ENCODE measurements at regions not wholly inside any gene's neighbourhood (a gene's known extent, or its start where the extent isn't known, plus 50 kb on each side); places are given as distances from the start of the nearest gene placed in this dataset.
"Not testable (repeated sequence)": the region's sequence is repeated elsewhere in the genome, so short reads cannot be mapped to it uniquely, and the experiment has no call there.

DNA sequence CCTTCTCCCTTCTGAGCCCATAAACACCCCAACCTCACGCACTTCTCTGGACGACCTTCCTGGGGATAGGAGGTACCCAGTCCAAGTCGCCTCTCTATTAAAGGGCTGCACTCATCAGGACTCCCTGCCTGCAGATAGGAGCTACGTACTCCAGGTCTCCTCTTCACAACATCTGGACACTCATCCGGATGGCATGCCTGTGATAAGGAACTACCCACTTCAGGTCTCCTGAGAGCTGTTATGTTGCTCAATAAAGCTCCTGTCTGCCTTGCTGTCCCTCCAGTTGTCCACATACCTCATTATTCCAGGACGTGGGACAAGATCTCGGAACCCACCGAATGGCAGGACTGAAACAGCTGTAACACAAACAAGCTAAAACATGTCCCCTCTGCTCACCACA lies 548.0 kb downstream of the TBC1D32 start:
- DNase-seq = no peak

DNA sequence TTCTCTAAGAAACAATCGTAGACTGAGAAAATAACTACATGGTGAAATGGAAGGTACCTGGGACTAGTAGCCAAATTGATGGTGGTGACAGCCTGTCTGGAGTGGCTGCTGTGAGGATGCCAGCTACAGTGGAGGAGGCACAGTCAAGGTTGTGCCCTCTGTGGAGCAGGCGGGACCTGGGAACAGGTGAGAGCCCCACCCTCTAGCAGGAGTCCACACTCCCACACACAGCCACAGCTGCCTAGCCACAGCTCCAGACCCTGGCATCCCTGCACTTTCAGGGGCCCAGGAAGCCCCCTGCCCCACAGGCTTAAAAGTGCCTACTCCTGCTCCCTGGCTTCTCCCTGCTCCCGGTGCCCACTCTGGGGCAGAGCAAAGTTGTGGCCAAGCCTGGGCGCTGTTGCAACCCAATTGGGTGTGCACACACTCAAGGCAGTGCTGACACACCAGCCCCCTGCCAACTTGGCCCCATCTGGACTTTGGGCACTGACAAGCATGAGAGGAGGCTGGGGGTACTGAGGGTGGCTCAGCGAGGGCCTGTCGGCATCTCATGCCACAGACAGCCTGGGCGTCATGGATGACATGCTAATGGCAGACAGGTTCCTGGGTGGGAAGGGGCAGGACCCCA lies 548.7 kb downstream of the TBC1D32 start:
- no peak for DNase-seq

DNA sequence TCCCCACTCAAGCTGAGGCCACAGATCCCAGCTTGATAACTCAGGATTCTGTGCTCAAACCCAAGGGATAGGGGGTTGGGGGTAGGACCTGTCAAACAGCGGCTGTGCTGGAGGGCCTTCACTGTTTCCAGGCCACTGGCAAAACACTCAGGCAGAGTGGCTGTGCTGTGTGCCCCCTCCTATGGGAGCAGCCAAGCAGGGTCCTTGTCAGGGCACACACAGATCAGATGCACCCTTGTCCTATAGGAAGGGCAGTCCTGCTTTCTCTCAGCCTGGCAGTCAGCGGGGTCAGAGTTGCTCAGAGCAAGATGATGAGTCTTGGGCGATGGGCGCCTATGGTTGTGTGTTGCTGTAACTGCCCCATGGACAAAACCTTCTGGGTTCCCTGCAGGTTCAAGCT lies 554.8 kb downstream of the TBC1D32 start:
- DNase-seq = no peak

DNA sequence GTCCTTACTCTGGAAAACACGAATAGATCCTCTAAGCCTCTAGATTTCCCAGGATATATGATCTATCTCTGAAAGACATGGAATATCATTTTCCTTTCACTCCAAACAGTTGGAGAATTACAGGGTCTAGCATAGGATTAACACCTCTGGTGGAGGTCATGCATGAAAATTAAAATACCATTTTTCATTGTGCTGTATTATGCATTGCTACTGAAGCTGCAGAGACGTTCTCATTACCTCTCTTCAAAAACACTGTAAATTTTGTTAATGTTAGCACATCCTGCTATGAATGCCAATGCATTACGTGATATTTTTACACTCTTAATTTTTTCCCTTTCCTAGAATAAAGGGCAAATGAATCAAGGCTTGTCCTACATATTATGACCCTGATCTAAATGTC lies 558.6 kb downstream of the TBC1D32 start:
- DNase-seq = no peak

DNA sequence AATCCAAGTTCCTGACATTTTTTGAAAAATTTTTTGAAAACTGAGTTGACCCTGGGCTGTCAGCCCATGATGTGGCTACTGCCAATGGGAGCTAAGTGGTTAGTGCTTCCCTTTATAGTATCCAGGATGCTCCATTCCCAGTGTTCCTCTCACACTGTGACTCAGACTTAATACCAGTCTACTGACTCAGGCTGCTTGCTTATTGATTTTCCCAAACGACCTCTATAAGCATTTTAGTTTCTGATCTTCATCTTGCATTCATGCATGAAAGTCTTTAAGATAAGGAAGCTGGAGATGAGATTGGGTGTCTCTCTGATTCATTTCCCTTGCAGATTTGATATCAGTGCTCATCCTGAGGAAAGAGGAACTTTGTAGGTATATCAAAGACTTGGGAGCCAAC lies 560.0 kb downstream of the TBC1D32 start:
- no peak for DNase-seq

DNA sequence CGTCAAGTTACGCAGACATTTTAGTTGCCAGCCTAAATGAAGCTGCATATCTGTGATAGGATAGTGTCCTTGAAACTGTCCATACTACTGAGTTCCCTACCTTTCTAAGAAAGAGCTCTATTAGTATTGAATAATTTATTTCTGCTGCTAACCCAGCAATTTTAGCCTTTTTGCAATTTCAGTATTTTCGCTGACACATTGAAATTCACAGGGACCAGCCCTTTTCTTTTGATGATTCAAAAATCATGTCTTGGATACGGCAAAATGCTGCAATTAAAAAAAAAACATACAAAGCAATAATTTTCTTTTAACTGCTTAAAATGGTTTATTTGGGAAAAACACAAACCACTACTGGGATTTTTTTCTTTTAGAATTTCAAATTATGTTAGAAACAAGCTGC lies 563.3 kb downstream of the TBC1D32 start:
- DNase-seq = no peak

DNA sequence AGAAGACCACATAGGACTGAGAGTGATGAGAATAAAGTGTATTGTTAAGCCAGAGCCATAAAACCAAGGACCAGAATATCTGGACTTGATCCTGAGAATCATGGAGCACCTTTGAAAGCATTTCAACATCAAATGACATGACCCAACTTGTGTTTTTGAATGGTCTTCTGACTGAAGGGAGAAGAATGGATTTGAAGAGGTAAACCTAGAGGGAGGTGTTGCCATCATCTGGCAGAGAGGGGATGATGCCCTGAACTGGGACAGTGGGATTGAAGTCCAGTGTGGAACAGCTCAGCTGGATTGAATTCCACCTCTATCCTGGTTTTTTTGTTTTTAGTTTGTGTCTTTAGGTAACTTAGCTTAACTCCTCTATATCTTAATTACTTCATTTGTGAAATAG lies 570.0 kb downstream of the TBC1D32 start:
- DNase-seq = no peak

DNA sequence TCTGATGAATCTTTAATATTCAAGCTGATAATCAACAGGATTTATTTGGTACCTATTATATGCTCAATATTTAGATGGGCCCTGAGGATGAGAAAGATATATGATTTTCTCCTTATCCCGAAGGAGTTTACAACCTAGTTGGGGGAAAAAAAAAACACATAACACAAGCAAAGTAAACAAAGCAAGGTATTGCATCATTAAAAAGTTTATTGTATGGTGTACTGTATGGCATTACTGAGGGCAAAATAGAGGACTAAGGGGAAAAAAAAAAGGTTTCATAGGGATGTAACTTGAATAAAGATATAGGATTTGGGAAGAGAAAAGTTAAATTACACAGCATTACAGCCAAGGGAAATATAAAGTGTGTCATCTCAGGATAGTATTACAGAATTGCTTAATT lies 574.7 kb downstream of the TBC1D32 start:
- no peak for DNase-seq

DNA sequence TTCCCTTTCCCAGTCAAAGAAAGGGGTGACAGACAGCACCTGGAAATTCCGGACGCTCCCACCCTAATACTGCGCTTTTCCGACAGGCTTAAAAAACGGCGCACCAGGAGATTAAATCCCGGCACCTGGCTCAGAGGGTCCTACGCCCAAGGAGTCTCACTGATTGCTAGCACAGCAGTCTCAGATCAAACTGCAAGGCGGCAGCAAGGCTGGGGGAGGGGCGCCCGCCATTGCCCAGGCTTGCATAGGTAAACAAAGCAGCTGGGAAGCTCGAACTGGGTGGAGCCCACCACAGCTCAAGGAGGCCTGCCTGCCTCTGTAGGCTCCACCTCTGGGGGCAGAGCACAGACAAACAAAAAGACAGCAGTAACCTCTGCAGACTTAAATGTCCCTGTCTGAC lies 585.7 kb downstream of the TBC1D32 start:
- DNase-seq = not testable (repeated sequence)

DNA sequence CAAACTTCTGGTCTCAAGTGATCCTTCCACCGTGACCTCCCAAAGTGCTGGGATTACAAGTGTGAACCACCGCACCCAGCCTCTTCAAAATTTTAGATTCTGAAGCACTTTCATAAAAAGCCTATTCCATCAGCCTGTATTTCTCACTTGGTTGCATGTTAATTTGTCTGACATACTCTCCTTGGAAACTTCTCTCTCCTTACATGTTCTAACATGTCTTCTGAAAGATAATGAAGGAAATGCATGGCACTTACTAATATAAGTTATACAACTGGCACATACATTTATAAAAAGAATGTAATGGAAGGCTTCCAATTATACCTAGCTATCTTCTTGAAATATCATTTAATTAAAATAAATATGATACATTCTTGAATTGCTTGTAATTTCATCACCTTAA lies 597.5 kb downstream of the TBC1D32 start:
- DNase-seq = no peak

DNA sequence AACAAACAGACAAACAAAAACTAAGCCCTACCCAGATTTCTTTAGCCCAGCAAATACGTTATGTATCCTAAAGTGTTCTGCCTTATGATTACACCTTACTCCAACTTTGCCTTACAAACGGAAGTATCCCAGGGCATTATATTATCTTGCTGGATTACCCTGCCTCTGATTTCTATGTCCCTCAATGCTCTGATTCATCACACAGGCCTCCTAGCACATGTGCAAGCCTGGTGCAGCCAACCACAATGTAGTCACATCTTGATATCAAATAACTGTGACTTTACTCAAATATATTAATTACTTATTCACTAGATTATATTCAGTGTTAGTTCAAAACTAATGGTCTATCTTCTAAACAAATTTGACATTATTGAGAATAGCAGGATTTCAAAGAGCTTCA lies 598.6 kb downstream of the TBC1D32 start:
- DNase-seq = no peak

DNA sequence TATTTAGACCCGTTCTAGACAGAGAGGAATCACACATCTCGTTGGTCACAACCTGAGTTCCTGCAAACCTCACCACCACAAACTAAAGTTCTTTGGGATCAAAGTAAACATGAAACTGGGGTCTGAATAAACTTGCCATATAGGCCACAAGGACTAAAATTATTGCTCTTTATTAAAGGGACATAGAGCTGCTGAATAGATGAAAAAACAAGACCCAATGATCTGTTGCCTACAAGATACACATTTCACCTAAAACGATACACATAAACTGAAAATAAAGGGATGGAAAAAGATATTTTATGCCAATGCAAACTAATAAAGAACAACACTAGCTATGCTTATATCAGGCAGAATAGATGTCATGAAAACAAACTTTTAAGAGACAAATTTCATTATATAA lies 623.0 kb downstream of the TBC1D32 start:
- no peak for DNase-seq

DNA sequence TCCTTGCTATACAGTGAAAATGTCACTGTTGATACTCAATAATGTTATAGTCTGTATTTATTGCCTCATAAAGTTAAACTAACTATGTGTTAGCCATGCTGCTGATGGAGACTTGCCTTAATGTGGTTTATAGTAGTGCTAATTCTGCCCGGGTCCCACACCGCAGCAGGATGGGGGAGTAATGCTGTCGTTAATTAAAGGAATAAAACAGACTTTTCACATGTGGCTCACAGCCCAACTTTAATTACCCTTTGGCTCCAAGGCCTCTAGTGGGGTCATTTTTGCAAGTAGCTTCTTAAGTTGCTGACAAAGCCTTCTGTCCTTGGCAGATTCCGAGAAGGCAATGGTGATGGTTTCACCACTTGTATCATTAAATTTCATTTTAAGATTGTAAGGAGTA lies 634.3 kb downstream of the TBC1D32 start:
- no peak for DNase-seq

DNA sequence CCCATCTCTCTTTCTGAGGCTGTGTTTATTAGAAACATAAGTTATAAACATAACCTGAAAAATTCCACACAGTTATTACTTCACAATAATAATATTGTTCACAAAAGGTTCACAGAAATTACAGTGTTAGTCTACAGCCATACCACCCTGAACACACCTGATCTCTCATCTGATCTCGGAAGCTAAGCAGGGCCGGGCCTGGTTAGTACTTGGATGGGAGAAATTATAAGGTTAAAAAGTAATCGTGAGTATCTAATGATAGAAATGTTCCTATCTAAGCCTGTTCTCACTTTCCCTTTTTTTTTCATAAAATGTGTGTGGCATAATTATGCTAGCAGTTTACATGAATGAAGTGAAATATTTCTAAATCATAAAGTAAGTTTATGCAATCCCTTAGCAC lies 647.8 kb downstream of the TBC1D32 start:
- no peak for DNase-seq

DNA sequence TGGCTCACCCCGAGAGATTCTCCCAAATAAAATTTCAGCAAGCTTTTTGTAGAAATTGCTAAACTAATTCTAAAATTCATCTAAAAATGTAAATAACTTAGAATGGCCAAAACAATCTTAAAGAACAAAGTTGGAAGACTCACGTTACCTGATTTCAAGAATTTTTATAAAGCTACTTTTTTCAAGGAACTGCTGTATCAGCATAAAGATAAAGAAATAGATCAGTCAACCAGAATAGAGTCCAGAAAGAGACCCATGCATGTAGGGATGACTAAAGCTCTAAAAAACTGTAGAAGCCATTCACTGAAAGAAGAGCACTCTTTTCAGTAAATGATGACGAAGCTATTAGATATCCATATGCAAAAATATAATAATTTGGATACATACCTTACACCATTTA lies 652.1 kb downstream of the TBC1D32 start:
- no peak for DNase-seq

DNA sequence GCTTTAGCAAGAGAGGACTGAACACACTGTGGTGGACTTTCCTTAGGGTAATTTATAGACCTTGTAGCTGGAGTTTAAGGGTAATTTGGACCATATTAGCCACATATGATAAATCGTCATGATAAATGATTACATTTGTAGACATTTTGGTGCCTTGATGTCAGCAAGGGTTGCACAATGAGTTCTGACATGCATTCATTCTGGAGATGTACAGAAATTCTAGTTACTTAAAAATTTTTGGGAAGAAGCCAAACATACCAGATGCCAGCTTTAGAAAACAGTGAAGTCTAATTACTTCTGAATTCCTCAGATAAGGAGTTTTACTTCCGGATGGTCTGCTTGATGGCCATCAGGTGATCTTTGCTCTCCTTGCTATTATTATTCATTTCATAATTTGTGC lies 653.1 kb downstream of the TBC1D32 start:
- DNase-seq = no peak

DNA sequence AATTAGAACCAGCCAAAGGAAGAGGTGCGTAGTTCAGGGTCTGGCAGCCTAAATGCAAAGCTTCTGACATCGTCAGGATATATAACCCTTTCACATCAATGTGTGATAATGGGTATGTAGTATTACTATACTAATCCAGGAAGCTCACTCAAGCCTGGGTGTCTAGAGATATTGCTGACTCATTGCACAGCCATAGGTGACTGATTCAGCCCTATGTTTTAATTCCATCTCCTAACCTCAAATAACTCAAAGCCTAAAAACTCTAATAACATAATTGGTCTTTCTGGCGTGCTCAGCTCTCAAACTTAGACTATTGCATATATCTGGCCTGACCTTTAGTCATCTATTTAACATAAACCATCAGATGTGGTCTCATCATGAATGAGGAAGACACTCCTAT lies 658.4 kb downstream of the TBC1D32 start:
- DNase-seq = no peak

DNA sequence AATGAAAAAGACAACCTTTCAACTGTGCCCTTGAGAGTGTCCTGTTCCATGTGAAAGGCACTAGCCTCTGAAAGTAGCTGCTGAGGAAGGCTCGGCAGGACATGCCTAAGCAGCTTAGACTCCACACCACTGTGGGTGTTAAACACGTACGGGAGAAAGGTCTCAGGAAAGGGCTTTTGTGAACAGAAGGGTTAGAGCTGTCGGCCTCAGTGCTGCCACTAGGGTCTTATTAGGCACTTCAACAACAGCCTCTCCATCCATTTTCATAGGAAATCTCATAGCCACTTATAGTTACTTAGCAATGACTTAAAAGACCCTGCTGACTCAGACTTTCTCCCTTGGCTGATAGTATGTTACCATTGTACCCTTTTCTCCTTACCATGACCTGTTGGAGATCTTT lies 662.8 kb downstream of the TBC1D32 start:
- no peak for DNase-seq

DNA sequence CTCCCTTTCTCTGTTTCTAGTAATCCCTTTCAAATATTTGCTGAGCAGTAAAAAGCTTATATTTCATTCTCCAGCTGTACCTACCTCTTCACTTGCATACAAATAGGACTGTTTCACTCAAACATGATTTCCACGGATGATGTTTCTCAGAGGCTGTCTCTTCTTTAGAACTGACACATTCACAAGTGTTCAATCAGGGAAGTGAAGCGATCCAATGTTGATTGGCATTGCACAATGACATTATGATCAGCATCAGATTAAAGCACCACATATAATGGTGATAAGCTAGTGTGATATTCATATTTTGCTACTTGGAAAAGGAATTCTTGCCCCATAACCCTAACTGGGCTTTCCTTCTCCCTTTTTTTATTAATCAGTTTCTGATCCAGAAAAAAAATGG lies 681.8 kb downstream of the TBC1D32 start:
- DNase-seq = no peak

DNA sequence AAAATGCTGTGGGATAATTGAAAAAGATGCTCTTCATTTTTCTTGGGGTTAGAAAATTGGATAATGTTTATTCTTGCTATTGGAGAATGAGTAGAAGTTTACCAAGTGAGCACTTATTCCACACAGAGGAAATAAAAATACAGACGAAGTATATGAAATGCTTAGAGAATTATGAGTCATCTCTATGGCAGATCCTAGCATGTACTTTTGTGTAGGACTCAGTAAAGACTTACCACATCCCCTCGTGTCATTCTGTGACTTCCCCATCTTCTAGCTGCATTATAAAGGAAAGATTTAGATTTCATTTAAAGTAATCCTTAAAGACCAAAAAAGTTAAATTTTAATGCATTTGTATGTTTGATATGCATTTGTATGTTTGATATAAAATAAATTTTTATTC lies 685.6 kb downstream of the TBC1D32 start:
- no peak for DNase-seq

DNA sequence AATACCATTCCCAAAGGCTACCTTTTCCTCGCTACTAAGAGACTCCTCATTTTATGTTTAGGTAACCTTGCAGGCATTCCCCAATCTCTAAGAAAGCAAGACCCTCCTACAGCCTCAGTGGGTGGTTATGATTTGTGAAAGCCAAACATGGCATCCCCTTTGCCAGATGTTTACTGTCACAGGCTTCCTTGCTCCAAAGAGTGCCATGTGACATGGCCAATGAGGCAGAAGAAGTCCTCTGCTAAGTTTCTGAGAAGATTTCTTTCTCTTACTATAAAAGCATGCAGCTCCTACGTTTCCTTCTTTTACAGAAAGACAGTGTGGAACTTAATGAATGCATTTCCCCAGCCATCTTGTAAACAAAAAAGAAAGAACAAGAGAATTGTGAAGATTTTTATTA lies 688.2 kb downstream of the TBC1D32 start:
- DNase-seq = no peak

DNA sequence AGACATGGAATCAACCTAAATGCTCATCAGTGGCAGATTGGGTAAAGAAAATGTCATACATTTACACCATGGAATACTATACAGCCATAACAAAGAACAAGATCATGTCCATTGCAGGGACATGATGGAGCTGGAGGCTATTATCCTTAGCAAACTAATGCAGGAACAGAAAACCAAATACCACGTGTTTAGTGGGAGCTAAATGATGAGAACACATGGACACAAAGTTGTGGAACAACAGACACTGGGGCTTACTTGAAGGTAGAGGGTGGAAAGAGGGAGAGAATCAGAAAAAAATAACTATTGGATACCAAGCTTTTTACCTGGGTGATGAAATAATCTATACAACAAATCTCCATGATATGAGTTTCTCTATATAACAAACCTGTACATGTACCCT lies 701.3 kb downstream of the TBC1D32 start:
- no peak for DNase-seq

DNA sequence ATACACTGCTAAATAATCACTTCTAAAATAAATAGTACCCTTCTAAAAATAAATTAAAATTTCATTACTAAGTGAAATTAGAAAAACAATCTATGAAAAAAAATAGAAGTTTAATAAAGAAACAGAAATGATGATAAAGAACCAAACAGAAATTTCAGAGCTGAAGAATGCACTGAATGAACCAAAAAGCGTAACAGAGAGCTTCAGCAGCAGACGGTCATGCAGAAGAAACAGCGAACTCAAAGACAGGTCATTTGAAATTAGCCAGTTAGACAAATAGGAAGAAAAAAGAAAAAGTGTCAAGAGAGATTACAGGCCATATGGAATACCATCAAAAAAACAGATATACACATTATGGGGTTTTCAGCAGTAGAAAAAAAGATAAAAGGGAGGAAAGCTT lies 706.7 kb downstream of the TBC1D32 start:
- no peak for DNase-seq

DNA sequence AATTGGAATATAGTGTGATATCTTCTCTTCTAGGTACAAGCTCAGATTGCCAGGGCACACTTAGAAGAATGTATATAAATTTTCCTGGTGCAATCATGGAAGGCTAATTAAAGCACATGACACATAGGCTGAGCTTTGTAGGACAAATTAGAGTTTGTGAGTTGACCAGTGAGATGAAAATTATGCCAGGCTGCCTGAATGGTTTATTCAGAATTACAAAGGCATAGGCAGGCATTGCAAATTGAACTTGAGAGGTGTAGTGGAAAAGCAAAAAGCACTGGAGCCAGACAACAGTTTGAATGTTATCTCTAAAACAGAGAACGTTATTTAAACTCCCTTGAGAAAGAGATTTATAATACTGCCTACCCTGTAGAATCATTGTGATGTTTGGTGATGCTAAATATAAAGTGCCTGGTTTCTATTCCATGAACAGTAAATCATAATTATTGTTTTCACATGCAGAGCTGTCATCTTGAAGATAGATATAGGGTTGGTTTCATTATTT lies 712.1 kb downstream of the TBC1D32 start:
- no peak for DNase-seq

DNA sequence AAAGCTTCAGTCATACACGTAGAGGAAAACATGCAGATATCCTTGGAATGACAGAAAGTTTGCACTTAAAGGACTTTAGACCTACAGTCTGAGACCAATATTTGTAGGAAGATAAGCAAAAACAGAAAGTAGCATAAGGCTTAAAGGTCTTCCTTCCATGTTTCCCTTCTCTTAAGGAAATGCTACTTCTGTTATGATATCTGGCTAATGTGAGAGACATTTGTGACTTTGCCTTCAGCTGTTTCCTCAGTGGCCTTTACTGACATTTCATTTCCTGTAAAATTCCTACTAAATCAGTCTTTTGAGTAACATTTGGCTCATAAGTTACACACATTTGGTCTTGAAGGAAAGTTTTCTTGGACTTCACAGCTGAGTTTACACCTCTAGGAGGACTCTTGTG lies 713.4 kb downstream of the TBC1D32 start:
- DNase-seq = no peak

DNA sequence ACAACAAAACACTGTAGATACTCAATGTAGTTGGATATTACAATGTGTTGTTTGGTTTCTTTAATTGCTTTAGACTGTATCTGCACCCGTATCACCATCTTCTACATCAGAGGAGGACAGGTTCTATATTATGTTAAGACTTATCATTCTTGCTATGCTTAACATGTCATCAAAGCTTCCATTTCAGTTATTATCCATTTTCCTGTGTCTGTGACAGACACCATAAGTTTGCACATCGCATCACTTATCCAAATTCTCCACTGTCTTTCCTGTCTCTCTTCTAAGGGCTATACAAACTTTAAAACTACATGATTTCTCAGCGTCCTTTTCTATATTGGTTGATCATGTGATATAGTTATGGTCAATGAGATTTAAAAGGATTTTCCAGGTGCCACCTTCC lies 719.0 kb downstream of the TBC1D32 start:
- no peak for DNase-seq

Measured in hematopoietic multipotent progenitor cell treated with erythropoietin and hydrocortisone succinate and interleukin-3 and kit ligand, for 6 days (in vitro differentiated cells).